ENCODE measurements at regions not wholly inside any gene's neighbourhood (a gene's known extent, or its start where the extent isn't known, plus 50 kb on each side); places are given as distances from the start of the nearest gene placed in this dataset.
A peak's percentile ranks its signal among the peaks of the same experiment; 100 is the strongest.

GRCh38 chr11:116073854-116074837 is 569.9 kb upstream of the CADM1 start:
- peak in 1 of 2 donors; percentile 18 for DNase-seq

GRCh38 chr11:116072601-116073410 is 568.6 kb upstream of the CADM1 start:
- Histone ChIP-seq H3K9me3 (ENCODE audit: insufficient read depth, low read depth, low read length) (no peaks in the 10 kb centered on the region), H3K23ac (ENCODE audit: low read length) (peak overlapping the region; percentile 84), H4K91ac (ENCODE audit: low read depth, low read length) (peak overlapping the region; percentile 99)

More at GRCh38 chr11:116073854-116074837, 569.9 kb upstream of the CADM1 start:
- H3K14ac ChIP-seq (ENCODE audit: low read length): peak overlapping the region; percentile 82
- peak overlapping the region; percentile 30 for H3K4me2 ChIP-seq (ENCODE audit: low read length)
- peak overlapping the region; percentile 99 for H4K91ac ChIP-seq (ENCODE audit: low read depth, low read length)
- H3K27ac ChIP-seq (ENCODE audit: low read depth, low read length): peak overlapping the region; percentile 94
- H2AK5ac ChIP-seq (ENCODE audit: low read length): peak overlapping the region; percentile 59
- peak overlapping the region; percentile 70 for H2AFZ ChIP-seq (ENCODE audit: insufficient read depth, low read length, poor library complexity)
- peak overlapping the region; percentile 89 for H3K4ac ChIP-seq (ENCODE audit: low read depth, low read length)
- peak overlapping the region; percentile 85 for H2BK120ac ChIP-seq (ENCODE audit: insufficient read depth, low read length, poor library complexity)
- H3K79me1 ChIP-seq (ENCODE audit: low read length): peaks cover 43% of the 10 kb centered on the region
- no peak overlapping the region for H3K23ac ChIP-seq (ENCODE audit: low read length)
- H3K9me3 ChIP-seq (ENCODE audit: insufficient read depth, low read depth, low read length): no peaks in the 10 kb centered on the region
- peak overlapping the region; percentile 70 for H4K12ac ChIP-seq (ENCODE audit: low read depth, low read length)
- H2BK5ac ChIP-seq (ENCODE audit: low read depth, low read length, poor library complexity): peak overlapping the region; percentile 97
- no peak overlapping the region for H3K4me3 ChIP-seq (ENCODE audit: low read depth, low read length)
- H3K9ac ChIP-seq (ENCODE audit: low read length): no peak overlapping the region
- H4K8ac ChIP-seq (ENCODE audit: low read depth, low read length): peak overlapping the region; percentile 90
- no CpG with 5 or more reads among the region's 18 CpGs for WGBS (ENCODE audit: extremely low coverage, insufficient coverage, insufficient read length)
- H3K36me3 ChIP-seq (ENCODE audit: control insufficient read depth in 1 of 2, insufficient read depth in 2 of 2, low read length in 2 of 2): no peaks in the 10 kb centered on the region
- H3K18ac ChIP-seq (ENCODE audit: low read length): peak overlapping the region; percentile 77
- H3K4me1 ChIP-seq (ENCODE audit: control insufficient read depth in 1 of 2, insufficient read depth in 2 of 2, low read length in 2 of 2): peaks cover 39 to 43% of the 10 kb centered on the region in 2 experiments
- no peaks in the 10 kb centered on the region for H3K27me3 ChIP-seq (ENCODE audit: insufficient read depth, low read length)
- peak overlapping the region; percentile 44 for H2BK12ac ChIP-seq (ENCODE audit: low read length)
- H3K79me2 ChIP-seq (ENCODE audit: control insufficient read depth, insufficient read depth, low read length, poor library complexity): peaks cover 6% of the 10 kb centered on the region

GRCh38 chr11:116072133-116072532 is 567.9 kb upstream of the CADM1 start:
- peak overlapping the region; percentile 90 for H4K8ac ChIP-seq (ENCODE audit: low read depth, low read length)
- peak overlapping the region; percentile 77 for H3K18ac ChIP-seq (ENCODE audit: low read length)
- peak overlapping the region; percentile 99 for H4K91ac ChIP-seq (ENCODE audit: low read depth, low read length)
- H3K4me2 ChIP-seq (ENCODE audit: low read length): no peak overlapping the region
- H3K9me3 ChIP-seq (ENCODE audit: insufficient read depth, low read depth, low read length): no peaks in the 10 kb centered on the region
- no CpG with 5 or more reads among the region's 4 CpGs for whole genome bisulfite sequencing (ENCODE audit: extremely low coverage, insufficient coverage, insufficient read length)
- H3K9ac ChIP-seq (ENCODE audit: low read length): no peak overlapping the region
- H3K14ac ChIP-seq (ENCODE audit: low read length): peak overlapping the region; percentile 40
- H3K79me1 ChIP-seq (ENCODE audit: low read length): peaks cover 51% of the 10 kb centered on the region
- peak overlapping the region; percentile 31 for H2BK12ac ChIP-seq (ENCODE audit: low read length)
- no peak overlapping the region for H3K4me3 ChIP-seq (ENCODE audit: low read depth, low read length)
- H2AK5ac ChIP-seq (ENCODE audit: low read length): peak overlapping the region; percentile 92
- H3K27me3 ChIP-seq (ENCODE audit: insufficient read depth, low read length): no peaks in the 10 kb centered on the region
- peaks cover 6% of the 10 kb centered on the region for H3K79me2 ChIP-seq (ENCODE audit: control insufficient read depth, insufficient read depth, low read length, poor library complexity)
- peak overlapping the region; percentile 94 for H3K27ac ChIP-seq (ENCODE audit: low read depth, low read length)
- no peaks in the 10 kb centered on the region for H3K36me3 ChIP-seq (ENCODE audit: control insufficient read depth in 1 of 2, insufficient read depth in 2 of 2, low read length in 2 of 2)
- H2AFZ ChIP-seq (ENCODE audit: insufficient read depth, low read length, poor library complexity): peak overlapping the region; percentile 1
- no peak overlapping the region for H3K23ac ChIP-seq (ENCODE audit: low read length)
- H3K4me1 ChIP-seq (ENCODE audit: control insufficient read depth in 1 of 2, insufficient read depth in 2 of 2, low read length in 2 of 2): peaks cover 40 to 48% of the 10 kb centered on the region in 2 experiments
- no peak for DNase-seq
- peak overlapping the region; percentile 38 for H4K12ac ChIP-seq (ENCODE audit: low read depth, low read length)
- H2BK5ac ChIP-seq (ENCODE audit: low read depth, low read length, poor library complexity): peak overlapping the region; percentile 97
- peak overlapping the region; percentile 60 for H3K4ac ChIP-seq (ENCODE audit: low read depth, low read length)
- H2BK120ac ChIP-seq (ENCODE audit: insufficient read depth, low read length, poor library complexity): peak overlapping the region; percentile 57

More at GRCh38 chr11:116072601-116073410, 568.6 kb upstream of the CADM1 start:
- Histone ChIP-seq H3K27me3 (ENCODE audit: insufficient read depth, low read length) (no peaks in the 10 kb centered on the region), H2BK12ac (ENCODE audit: low read length) (peak overlapping the region; percentile 31), H3K18ac (ENCODE audit: low read length) (peak overlapping the region; percentile 77), H3K9ac (ENCODE audit: low read length) (no peak overlapping the region), H3K79me2 (ENCODE audit: control insufficient read depth, insufficient read depth, low read length, poor library complexity) (peaks cover 6% of the 10 kb centered on the region), H3K27ac (ENCODE audit: low read depth, low read length) (peak overlapping the region; percentile 94), H2AFZ (ENCODE audit: insufficient read depth, low read length, poor library complexity) (peak overlapping the region; percentile 1), H3K4me2 (ENCODE audit: low read length) (no peak overlapping the region), H2BK5ac (ENCODE audit: low read depth, low read length, poor library complexity) (peak overlapping the region; percentile 97), H3K4me1 (ENCODE audit: control insufficient read depth in 1 of 2, insufficient read depth in 2 of 2, low read length in 2 of 2) (peaks cover 40 to 49% of the 10 kb centered on the region in 2 experiments), H4K12ac (ENCODE audit: low read depth, low read length) (peak overlapping the region; percentile 38), H3K36me3 (ENCODE audit: control insufficient read depth in 1 of 2, insufficient read depth in 2 of 2, low read length in 2 of 2) (no peaks in the 10 kb centered on the region), H3K79me1 (ENCODE audit: low read length) (peaks cover 53% of the 10 kb centered on the region), H3K4ac (ENCODE audit: low read depth, low read length) (peak overlapping the region; percentile 60), H4K8ac (ENCODE audit: low read depth, low read length) (peak overlapping the region; percentile 90), H2BK120ac (ENCODE audit: insufficient read depth, low read length, poor library complexity) (peak overlapping the region; percentile 57), H3K14ac (ENCODE audit: low read length) (peak overlapping the region; percentile 40), H3K4me3 (ENCODE audit: low read depth, low read length) (no peak overlapping the region), H2AK5ac (ENCODE audit: low read length) (peak overlapping the region; percentile 35)
- no CpG with 5 or more reads among the region's 16 CpGs for WGBS (ENCODE audit: extremely low coverage, insufficient coverage, insufficient read length)
- DNase-seq: peak in 1 of 2 donors; percentile 29

DNA sequence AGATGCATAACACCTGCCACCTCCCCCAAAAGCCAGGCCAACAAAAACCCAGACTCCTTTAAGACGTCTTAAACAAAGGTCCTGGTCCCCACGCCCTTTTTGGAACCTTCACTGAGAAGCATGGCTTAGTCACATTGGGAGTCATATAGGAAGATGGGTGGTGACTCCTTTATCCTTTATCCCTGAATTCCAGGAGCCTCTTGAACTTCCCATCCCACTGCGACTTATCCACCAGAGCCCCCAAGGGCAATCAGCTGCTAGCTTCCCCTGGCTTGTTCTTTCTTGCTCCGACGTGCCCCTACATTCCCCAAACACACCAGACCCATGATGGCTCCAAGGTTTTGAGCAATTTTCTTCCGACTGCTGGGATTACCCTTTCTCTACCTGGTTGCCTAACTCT is 567.0 kb upstream of the CADM1 start:
- peak overlapping the region; percentile 60 for H3K4ac ChIP-seq (ENCODE audit: low read depth, low read length)

More for the DNA sequence above, 567.0 kb upstream of the CADM1 start:
- peaks cover 40 to 54% of the 10 kb centered on the region in 2 experiments for H3K4me1 ChIP-seq (ENCODE audit: control insufficient read depth in 1 of 2, insufficient read depth in 2 of 2, low read length in 2 of 2)
- DNase-seq: peak; percentile 37 to 54
- no peaks in the 10 kb centered on the region for H3K9me3 ChIP-seq (ENCODE audit: insufficient read depth, low read depth, low read length)
- H3K79me2 ChIP-seq (ENCODE audit: control insufficient read depth, insufficient read depth, low read length, poor library complexity): peaks cover 6% of the 10 kb centered on the region
- H2AK5ac ChIP-seq (ENCODE audit: low read length): peak overlapping the region; percentile 32
- no peak overlapping the region for H3K23ac ChIP-seq (ENCODE audit: low read length)
- H3K18ac ChIP-seq (ENCODE audit: low read length): peak overlapping the region; percentile 63
- H2BK12ac ChIP-seq (ENCODE audit: low read length): peak overlapping the region; percentile 31
- no peak overlapping the region for H3K9ac ChIP-seq (ENCODE audit: low read length)
- H4K91ac ChIP-seq (ENCODE audit: low read depth, low read length): peak overlapping the region; percentile 99
- H2BK120ac ChIP-seq (ENCODE audit: insufficient read depth, low read length, poor library complexity): peak overlapping the region; percentile 57
- no peak overlapping the region for H2AFZ ChIP-seq (ENCODE audit: insufficient read depth, low read length, poor library complexity)
- H3K4me2 ChIP-seq (ENCODE audit: low read length): peak overlapping the region; percentile 36
- H3K36me3 ChIP-seq (ENCODE audit: control insufficient read depth in 1 of 2, insufficient read depth in 2 of 2, low read length in 2 of 2): no peaks in the 10 kb centered on the region
- no CpG with 5 or more reads among the region's 6 CpGs for WGBS (ENCODE audit: extremely low coverage, insufficient coverage, insufficient read length)
- H4K12ac ChIP-seq (ENCODE audit: low read depth, low read length): no peak overlapping the region
- peak overlapping the region; percentile 81 for H3K14ac ChIP-seq (ENCODE audit: low read length)
- H3K79me1 ChIP-seq (ENCODE audit: low read length): peaks cover 54% of the 10 kb centered on the region
- no peaks in the 10 kb centered on the region for H3K27me3 ChIP-seq (ENCODE audit: insufficient read depth, low read length)
- peak overlapping the region; percentile 97 for H2BK5ac ChIP-seq (ENCODE audit: low read depth, low read length, poor library complexity)
- peak overlapping the region; percentile 90 for H4K8ac ChIP-seq (ENCODE audit: low read depth, low read length)
- no peak overlapping the region for H3K4me3 ChIP-seq (ENCODE audit: low read depth, low read length)
- peak overlapping the region; percentile 94 for H3K27ac ChIP-seq (ENCODE audit: low read depth, low read length)

All from trophoblast cell (in vitro differentiated cells and primary cell).